ENCODE measurements at regions not wholly inside any gene's neighbourhood (a gene's known extent, or its start where the extent isn't known, plus 50 kb on each side); places are given as distances from the start of the nearest gene placed in this dataset.

GRCh38 chr13:109986851-109987250 is 200.5 kb upstream of the IRS2 start:
- H4K20me1 ChIP-seq (replicated peaks; ENCODE audit: control insufficient read depth, insufficient read depth, low read length), result no peaks in the 10 kb centered on the region
- CTCF ChIA-PET (ENCODE audit: low intra/inter-chr PET ratio), result no interaction called here
- no peaks in the 10 kb centered on the region for H3K27me3 ChIP-seq (ENCODE audit: control insufficient read depth in 2 of 2, insufficient read depth in 2 of 2, low read length in 2 of 2)
- H3K9me1 ChIP-seq (ENCODE audit: control insufficient read depth, insufficient read depth, low read length), result no peaks in the 10 kb centered on the region
- POLR2A ChIA-PET, result no interaction called here
- H3K4me3 ChIP-seq, result no peak overlapping the region
- no peaks in the 10 kb centered on the region for H3K36me3 ChIP-seq (ENCODE audit: control insufficient read depth, insufficient read depth, low read length)
- no peak overlapping the region for H3K4me2 ChIP-seq (ENCODE audit: insufficient read depth, low read length)
- no peaks in the 10 kb centered on the region for H3K9me3 ChIP-seq (replicated peaks; ENCODE audit: control insufficient read depth, insufficient read depth, low read depth, low read length)
- H3K27ac ChIP-seq (ENCODE audit: extremely low read depth, low read depth, low read length), result no peak overlapping the region
- no peaks in the 10 kb centered on the region for H3K4me1 ChIP-seq (replicated peaks in 1 of 2; ENCODE audit: control insufficient read depth in 2 of 2, insufficient read depth in 2 of 2, low read length in 2 of 2)
- DNase-seq (ENCODE audit: extremely low read depth in 1 of 4, low spot score in 3 of 4) (no peak), ATAC-seq (no peak), FAIRE-seq (no peak)
- 17% methylated on average over 1 of the region's 1 CpG for WGBS (ENCODE audit: insufficient coverage, low coverage, missing lambda C conversion rate)
- in situ Hi-C loops (cut with MboI), result no loop called here
- intact Hi-C loops (cut with micrococcal nuclease), result no loop called here
- no peak overlapping the region for H2AFZ ChIP-seq (ENCODE audit: low read depth, low read length)
- no peaks in the 10 kb centered on the region for H3K79me2 ChIP-seq (ENCODE audit: control insufficient read depth, insufficient read depth, low read length)
- H3K9ac ChIP-seq (ENCODE audit: insufficient read depth in 1 of 2, low read depth in 2 of 2, low read length in 2 of 2), result no peak overlapping the region
- BruUV-seq (replicated peaks), result no TSS peak
- TF ChIP-seq AFF4 (CRISPR knock-in tag; IDR thresholded peaks at IDR 0.05) (no peak), ZNF232 (CRISPR knock-in tag; IDR thresholded peaks at IDR 0.05) (no peak), MBD2 (IDR thresholded peaks at IDR 0.05; ENCODE audit: borderline replicate concordance, low read depth) (no peak), YBX1 (IDR thresholded peaks at IDR 0.05) (no peak), ZNF695 (CRISPR knock-in tag; IDR thresholded peaks at IDR 0.05) (no peak), ZC3H11A (IDR thresholded peaks at IDR 0.05; ENCODE audit: low read depth, low read length) (no peak), WHSC1 (IDR thresholded peaks at IDR 0.05; ENCODE audit: low read length) (no peak), ZNF766 (CRISPR knock-in tag; conservative IDR thresholded peaks at IDR 0.05) (no peak), TEAD1 (CRISPR knock-in tag; IDR thresholded peaks at IDR 0.05) (no peak), TSHZ1 (CRISPR knock-in tag; IDR thresholded peaks at IDR 0.05) (no peak), ZNF212 (CRISPR knock-in tag; IDR thresholded peaks at IDR 0.05) (no peak), TARDBP (IDR thresholded peaks at IDR 0.05) (no peak), E2F5 (CRISPR knock-in tag; IDR thresholded peaks at IDR 0.05) (no peak), NFRKB (IDR thresholded peaks at IDR 0.05; ENCODE audit: low read depth) (no peak), HNRNPH1 (optimal IDR thresholded peaks at IDR 0.05; ENCODE audit: low read depth, low read length) (no peak)
